Loucy (cell line): ENCODE measurements at regions not wholly inside any gene's neighbourhood (a gene's known extent, or its start where the extent isn't known, plus 50 kb on each side); places are given as distances from the start of the nearest gene placed in this dataset.

Experiments used
- H2AFZ ChIP-seq: fragments of 200-600 bp; sonication (generic); 2 replicates; pipeline ENCODE4 v1.6.0; 2016; ENCODE audit warnings: antibody characterized with exemption, mild to moderate bottlenecking, low read length, moderate library complexity
- H3F3A ChIP-seq: fragments of 200-600 bp; 2 replicates; pipeline ENCODE4 v1.6.0; 2016; ENCODE audit warnings: antibody characterized with exemption, low read depth, mild to moderate bottlenecking
- H3K27me3 ChIP-seq: fragments of 200-600 bp; sonication (generic); 2 replicates; pipeline ENCODE4 v1.6.1; 2014; ENCODE audit warnings: low read length, mild to moderate bottlenecking; ENCODE audit not compliant: insufficient read depth, poor library complexity, severe bottlenecking
- H3K36me3 ChIP-seq: fragments of 200-600 bp; sonication (generic); 2 replicates; pipeline ENCODE4 v1.6.1; 2016; ENCODE audit warnings: low read length; ENCODE audit not compliant: insufficient read depth
- H3K4me1 ChIP-seq: fragments of 200-600 bp; sonication (generic); 2 replicates; pipeline ENCODE4 v1.5.1; 2014; ENCODE audit warnings: low read length, mild to moderate bottlenecking; ENCODE audit not compliant: insufficient read depth, poor library complexity, severe bottlenecking
- H3K4me2 ChIP-seq: fragments of 200-600 bp; sonication (generic); 2 replicates; pipeline ENCODE4 v1.6.0; 2014; ENCODE audit warnings: antibody characterized with exemption, low read length, low read depth, mild to moderate bottlenecking; ENCODE audit not compliant: poor library complexity, severe bottlenecking
- H3K4me3 ChIP-seq: fragments of 200-600 bp; sonication (generic); 2 replicates; pipeline ENCODE4 v1.5.1; 2014; ENCODE audit warnings: low read length, mild to moderate bottlenecking, mixed read lengths; ENCODE audit not compliant: poor library complexity, severe bottlenecking
- H3K79me2 ChIP-seq: fragments of 200-600 bp; sonication (generic); 2 replicates; pipeline ENCODE4 v1.6.1; 2014; ENCODE audit warnings: low read length; ENCODE audit not compliant: insufficient read depth
- H3K9ac ChIP-seq: fragments of 200-600 bp; sonication (generic); 2 replicates; pipeline ENCODE4 v1.6.0; 2014; ENCODE audit warnings: mild to moderate bottlenecking, low read depth, low read length, moderate library complexity; ENCODE audit not compliant: poor library complexity, severe bottlenecking
- H3K9me2 ChIP-seq: fragments of 200-600 bp; sonication (generic); replicated peaks from 2 replicates; pipeline ENCODE4 v1.6.1; 2016; ENCODE audit warnings: low read depth, low read length, mixed read lengths
- H3K9me3 ChIP-seq: fragments of 200-600 bp; sonication (generic); 2 replicates; pipeline ENCODE4 v1.6.1; 2014; ENCODE audit warnings: mild to moderate bottlenecking, antibody characterized with exemption, low read length, low read depth; ENCODE audit not compliant: insufficient read depth
- H4K20me1 ChIP-seq: fragments of 200-600 bp; sonication (generic); 2 replicates; pipeline ENCODE4 v1.6.0; 2014; ENCODE audit warnings: antibody characterized with exemption, low read length, mild to moderate bottlenecking; ENCODE audit not compliant: insufficient read depth, poor library complexity, severe bottlenecking
- EZH2phosphoT487 ChIP-seq: fragments of 200-600 bp; IDR thresholded peaks from 2 replicates; pipeline ENCODE4 v1.6.1; 2018; ENCODE audit warnings: antibody characterized with exemption, mild to moderate bottlenecking, moderate library complexity, borderline replicate concordance
- TF ChIP-seq, protein P1 (sequence below): fragments of 200-600 bp; sonication (generic); conservative IDR thresholded peaks from 2 replicates; pipeline ENCODE4 v1.5.1; 2014; ENCODE audit warnings: mild to moderate bottlenecking, antibody characterized with exemption, low read length

DNA sequence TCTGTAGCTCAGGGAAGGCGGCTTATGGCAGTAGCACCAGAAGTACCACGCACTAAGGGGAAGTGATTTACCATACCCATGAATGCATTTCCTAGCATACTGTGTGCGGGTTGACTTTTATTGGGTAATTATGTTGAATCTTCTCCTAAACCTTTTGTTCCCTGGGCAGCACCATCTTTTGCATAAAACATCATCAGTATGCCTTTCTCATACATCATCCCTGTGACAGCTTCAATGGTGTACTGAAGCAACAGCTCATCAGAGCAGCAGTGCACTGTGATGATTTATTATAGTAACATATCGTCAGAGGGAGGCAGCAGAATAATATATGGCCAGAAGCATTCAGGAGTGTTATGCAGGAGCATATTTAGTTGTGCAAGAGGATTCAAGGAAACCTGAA, 204.9 kb downstream of the CDH7 start:
- no peaks in the 10 kb centered on the region for H3K36me3 ChIP-seq
- H3K4me1 ChIP-seq, result no peaks in the 10 kb centered on the region
- no peaks in the 10 kb centered on the region for H4K20me1 ChIP-seq
- no peak for TF ChIP-seq EZH2phosphoT487
- TF ChIP-seq, protein P1, sequence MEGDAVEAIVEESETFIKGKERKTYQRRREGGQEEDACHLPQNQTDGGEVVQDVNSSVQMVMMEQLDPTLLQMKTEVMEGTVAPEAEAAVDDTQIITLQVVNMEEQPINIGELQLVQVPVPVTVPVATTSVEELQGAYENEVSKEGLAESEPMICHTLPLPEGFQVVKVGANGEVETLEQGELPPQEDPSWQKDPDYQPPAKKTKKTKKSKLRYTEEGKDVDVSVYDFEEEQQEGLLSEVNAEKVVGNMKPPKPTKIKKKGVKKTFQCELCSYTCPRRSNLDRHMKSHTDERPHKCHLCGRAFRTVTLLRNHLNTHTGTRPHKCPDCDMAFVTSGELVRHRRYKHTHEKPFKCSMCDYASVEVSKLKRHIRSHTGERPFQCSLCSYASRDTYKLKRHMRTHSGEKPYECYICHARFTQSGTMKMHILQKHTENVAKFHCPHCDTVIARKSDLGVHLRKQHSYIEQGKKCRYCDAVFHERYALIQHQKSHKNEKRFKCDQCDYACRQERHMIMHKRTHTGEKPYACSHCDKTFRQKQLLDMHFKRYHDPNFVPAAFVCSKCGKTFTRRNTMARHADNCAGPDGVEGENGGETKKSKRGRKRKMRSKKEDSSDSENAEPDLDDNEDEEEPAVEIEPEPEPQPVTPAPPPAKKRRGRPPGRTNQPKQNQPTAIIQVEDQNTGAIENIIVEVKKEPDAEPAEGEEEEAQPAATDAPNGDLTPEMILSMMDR, result no peak
- no peaks in the 10 kb centered on the region for H3K9me2 ChIP-seq
- H2AFZ ChIP-seq, result no peak overlapping the region
- H3K4me2 ChIP-seq, result no peak overlapping the region
- H3K9me3 ChIP-seq, result no peaks in the 10 kb centered on the region
- no peaks in the 10 kb centered on the region for H3F3A ChIP-seq
- no peaks in the 10 kb centered on the region for H3K79me2 ChIP-seq
- H3K27me3 ChIP-seq, result no peaks in the 10 kb centered on the region
- H3K9ac ChIP-seq, result no peak overlapping the region
- H3K4me3 ChIP-seq, result no peak overlapping the region

DNA sequence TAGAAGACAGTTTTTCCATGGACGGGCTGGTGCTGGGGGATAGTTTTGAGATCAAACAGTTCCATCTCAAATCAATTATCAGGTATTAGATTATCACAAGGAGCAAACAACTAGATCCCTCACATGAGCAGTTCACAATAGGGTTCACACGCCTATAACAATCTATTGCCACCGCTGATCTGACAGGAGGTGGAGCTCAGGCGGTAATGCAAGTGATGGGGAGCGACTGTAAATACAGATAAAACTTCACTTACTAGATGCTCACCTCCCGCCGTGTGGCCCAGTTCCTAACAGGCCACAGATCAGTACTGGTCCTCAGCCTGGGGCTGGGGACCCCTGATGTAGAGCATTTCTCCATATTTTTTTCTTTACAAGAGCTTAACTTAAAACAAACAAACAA, 203.6 kb downstream of the CDH7 start:
- H3K9ac ChIP-seq, result no peak overlapping the region
- H3K27me3 ChIP-seq, result no peaks in the 10 kb centered on the region
- H3K4me3 ChIP-seq, result no peak overlapping the region
- no peaks in the 10 kb centered on the region for H3K4me1 ChIP-seq
- no peaks in the 10 kb centered on the region for H3K9me2 ChIP-seq
- H3F3A ChIP-seq, result no peaks in the 10 kb centered on the region
- H2AFZ ChIP-seq, result no peak overlapping the region
- no peaks in the 10 kb centered on the region for H4K20me1 ChIP-seq
- no peaks in the 10 kb centered on the region for H3K9me3 ChIP-seq
- TF ChIP-seq, protein P1, result no peak
- TF ChIP-seq EZH2phosphoT487, result no peak
- no peaks in the 10 kb centered on the region for H3K79me2 ChIP-seq
- no peaks in the 10 kb centered on the region for H3K36me3 ChIP-seq
- no peak overlapping the region for H3K4me2 ChIP-seq

DNA sequence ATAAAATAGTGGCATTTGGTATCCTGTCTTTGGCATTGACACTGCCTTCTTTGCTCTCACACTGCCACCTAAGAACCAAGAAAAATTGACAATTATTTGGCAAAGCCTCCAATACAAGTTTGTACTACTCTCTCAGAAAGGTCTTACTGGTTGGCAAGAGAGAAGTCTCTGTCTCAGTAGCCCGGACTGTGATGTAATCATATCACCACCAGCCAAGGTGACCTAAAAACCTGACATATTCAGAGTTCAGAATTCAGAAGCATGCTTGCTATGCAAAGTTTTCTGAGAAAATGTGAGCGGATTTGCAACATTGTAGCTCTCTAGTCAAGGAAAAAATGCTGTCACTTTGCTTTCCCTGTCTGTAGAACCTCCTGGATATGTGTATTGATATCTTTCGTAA, 196.0 kb downstream of the CDH7 start:
- Histone ChIP-seq H4K20me1 (no peaks in the 10 kb centered on the region), H3K4me1 (no peaks in the 10 kb centered on the region), H3K36me3 (no peaks in the 10 kb centered on the region), H3F3A (no peaks in the 10 kb centered on the region), H3K9me3 (no peaks in the 10 kb centered on the region), H3K9ac (no peak overlapping the region), H3K79me2 (no peaks in the 10 kb centered on the region), H2AFZ (no peak overlapping the region), H3K27me3 (no peaks in the 10 kb centered on the region), H3K4me3 (no peak overlapping the region), H3K4me2 (no peak overlapping the region), H3K9me2 (no peaks in the 10 kb centered on the region)
- TF ChIP-seq, protein P1, result no peak
- no peak for TF ChIP-seq EZH2phosphoT487
